B cell (primary cell): ENCODE measurements at regions not wholly inside any gene's neighbourhood (a gene's known extent, or its start where the extent isn't known, plus 50 kb on each side); places are given as distances from the start of the nearest gene placed in this dataset.

Experiments
- CTCF ChIP-seq: fragments of 200-600 bp; IDR thresholded peaks from one replicate; pipeline ENCODE4 v1.8.0; 2022; ENCODE audit warnings: antibody characterized with exemption, mild to moderate bottlenecking
- EZH2 ChIP-seq: IDR thresholded peaks from 2 replicates; pipeline ENCODE4 v1.6.1; 2012; ENCODE audit warnings: borderline replicate concordance, low read depth, mild to moderate bottlenecking, moderate library complexity, low read length; ENCODE audit not compliant: insufficient read depth, poor library complexity, severe bottlenecking

- TF ChIP-seq EZH2 (no peak), CTCF (no peak)
Observed at GRCh38 chr3:78139166-78139565, 1099.3 kb downstream of the ROBO2 start.
